Mesenchymal stem cell (in vitro differentiated cells and primary cell): ENCODE measurements at regions not wholly inside any gene's neighbourhood (a gene's known extent, or its start where the extent isn't known, plus 50 kb on each side); places are given as distances from the start of the nearest gene placed in this dataset.

ENCODE experiments used
- DNase-seq: peaks from one replicate; pipeline ENCODE4 v3.0.0-alpha.2; 2013
- H2AFZ ChIP-seq: one replicate; pipeline ENCODE4 v1.6.1; 2013; ENCODE audit warnings: low read depth, mild to moderate bottlenecking, control low read depth, inconsistent platforms, low read length, moderate library complexity
- H2AK5ac ChIP-seq: 2 replicates; pipeline ENCODE4 v1.6.1; 2013; ENCODE audit warnings: low read length, moderate library complexity, mild to moderate bottlenecking, inconsistent platforms; ENCODE audit not compliant: severe bottlenecking
- H2BK120ac ChIP-seq: one replicate; pipeline ENCODE4 v1.6.1; 2013; ENCODE audit warnings: low read depth, mild to moderate bottlenecking, inconsistent platforms, low read length, moderate library complexity
- H2BK12ac ChIP-seq, 2 experiments: one replicate each; pipeline ENCODE4 v1.6.1; 2013; ENCODE audit warnings: inconsistent platforms in 2 of 2, low read length in 2 of 2, mild to moderate bottlenecking in 2 of 2, moderate library complexity in 2 of 2, control low read depth in 1 of 2
- H2BK15ac ChIP-seq: one replicate; pipeline ENCODE4 v1.6.1; 2013; ENCODE audit warnings: mild to moderate bottlenecking, low read depth, inconsistent platforms; ENCODE audit not compliant: poor library complexity, severe bottlenecking
- H2BK5ac ChIP-seq: 2 replicates; pipeline ENCODE4 v1.6.1; 2013; ENCODE audit warnings: low read depth, mild to moderate bottlenecking, low read length, control low read depth, inconsistent platforms; ENCODE audit not compliant: poor library complexity, severe bottlenecking
- H3K14ac ChIP-seq, 2 experiments: one replicate each; pipeline ENCODE4 v1.6.1; 2013; ENCODE audit warnings: inconsistent platforms in 2 of 2, low read length in 2 of 2, control low read depth in 1 of 2, mild to moderate bottlenecking in 1 of 2, moderate library complexity in 1 of 2
- H3K18ac ChIP-seq, 2 experiments: one replicate each; pipeline ENCODE4 v1.6.1; 2013; ENCODE audit warnings: inconsistent platforms in 2 of 2, low read length in 2 of 2, control low read depth in 1 of 2, low read depth in 1 of 2, mild to moderate bottlenecking in 1 of 2
- H3K23ac ChIP-seq, 2 experiments: one replicate each; pipeline ENCODE4 v1.6.1; 2013; ENCODE audit warnings: inconsistent platforms in 2 of 2, low read length in 2 of 2, mild to moderate bottlenecking in 2 of 2, moderate library complexity in 2 of 2, control low read depth in 1 of 2
- H3K27ac ChIP-seq: 2 replicates; pipeline ENCODE4 v1.5.1; 2013; ENCODE audit warnings: mild to moderate bottlenecking, moderate library complexity, low read length, control low read depth, inconsistent platforms; ENCODE audit not compliant: poor library complexity, severe bottlenecking
- H3K27me3 ChIP-seq, 2 experiments: 2 replicates each; pipeline versions ENCODE4 v1.6.1 to v1.7.0; 2013; ENCODE audit warnings: low read length in 2 of 2, mild to moderate bottlenecking in 2 of 2, moderate library complexity in 2 of 2, control low read depth in 1 of 2, inconsistent platforms in 1 of 2; ENCODE audit not compliant: control insufficient read depth in 1 of 2, insufficient read depth in 1 of 2
- H3K36me3 ChIP-seq, 2 experiments: 2 replicates each; pipeline versions ENCODE4 v1.6.1 to v1.7.0; 2013; ENCODE audit warnings: low read length in 2 of 2, control low read depth in 1 of 2, inconsistent platforms in 1 of 2, low read depth in 1 of 2, mild to moderate bottlenecking in 1 of 2; ENCODE audit not compliant: insufficient read depth in 2 of 2, control insufficient read depth in 1 of 2
- H3K4ac ChIP-seq, 2 experiments: one replicate each; pipeline ENCODE4 v1.6.1; 2013; ENCODE audit warnings: inconsistent platforms in 2 of 2, low read length in 2 of 2, mild to moderate bottlenecking in 2 of 2, moderate library complexity in 2 of 2, control low read depth in 1 of 2, low read depth in 1 of 2
- H3K4me1 ChIP-seq: 2 replicates; pipeline ENCODE4 v1.6.1; 2013; ENCODE audit warnings: low read depth, low read length, control low read depth; ENCODE audit not compliant: control insufficient read depth, insufficient read depth
- H3K4me2 ChIP-seq: 2 replicates; pipeline ENCODE4 v1.6.1; 2013; ENCODE audit warnings: low read length, mild to moderate bottlenecking, inconsistent platforms; ENCODE audit not compliant: poor library complexity, severe bottlenecking
- H3K4me3 ChIP-seq, 2 experiments: 2 replicates each; pipeline versions ENCODE4 v1.5.1 to v1.7.0; 2013; ENCODE audit warnings: low read length in 2 of 2, mild to moderate bottlenecking in 2 of 2, control low read depth in 1 of 2, low read depth in 1 of 2; ENCODE audit not compliant: insufficient read depth in 1 of 2
- H3K79me1 ChIP-seq: replicated peaks from 2 replicates; pipeline ENCODE4 v1.6.1; 2013; ENCODE audit warnings: mild to moderate bottlenecking, control low read depth, low read length, inconsistent platforms; ENCODE audit not compliant: poor library complexity, severe bottlenecking
- H3K9ac ChIP-seq: 2 replicates; pipeline ENCODE4 v1.7.0; 2013; ENCODE audit warnings: mild to moderate bottlenecking, low read length, moderate library complexity
- H3K9me3 ChIP-seq: 2 replicates; pipeline ENCODE4 v1.7.0; 2013; ENCODE audit warnings: mild to moderate bottlenecking, low read length; ENCODE audit not compliant: control insufficient read depth
- H4K8ac ChIP-seq: one replicate; pipeline ENCODE4 v1.6.1; 2013; ENCODE audit warnings: inconsistent platforms, mild to moderate bottlenecking, low read length, moderate library complexity
- H4K91ac ChIP-seq: one replicate; pipeline ENCODE4 v1.6.1; 2013; ENCODE audit warnings: mild to moderate bottlenecking, low read length, inconsistent platforms
- WGBS: methylation state at CpG from one replicate; pipeline ENCODE4 v1.1.7; 2013; ENCODE audit warnings: mixed read lengths; 5-methylcytosine and 5-hydroxymethylcytosine counted together

DNA sequence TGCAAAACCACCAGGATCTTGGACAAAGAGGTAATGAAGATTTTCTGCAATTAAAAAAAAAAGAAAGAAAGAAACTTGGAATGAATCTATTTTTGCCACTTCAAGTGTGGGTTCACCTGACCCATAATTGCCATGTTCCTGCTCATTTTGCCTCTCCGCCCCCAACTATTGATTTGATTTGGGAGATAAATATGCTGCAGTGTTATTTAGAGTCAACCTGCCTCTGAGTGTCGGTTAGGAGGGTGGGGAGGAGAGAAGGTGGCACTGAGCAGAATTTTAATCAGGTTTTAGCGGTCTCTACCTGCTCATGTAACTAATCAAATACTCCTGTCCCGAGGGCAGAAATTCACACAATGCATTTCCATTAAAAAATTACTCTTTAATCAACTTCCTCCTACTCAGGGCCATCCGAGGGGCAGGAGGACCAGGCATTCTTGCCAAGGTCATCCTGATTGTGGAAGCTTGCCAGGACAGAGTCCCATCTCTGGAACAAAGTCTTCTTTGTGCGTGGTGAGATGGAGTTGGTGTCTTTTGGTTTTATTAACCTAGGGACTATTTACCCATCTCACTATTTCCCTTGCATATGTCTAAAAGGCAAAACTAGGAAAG is 300.1 kb downstream of the CDH26 start:
- H3K18ac ChIP-seq, result no peak overlapping the region
- no peak overlapping the region for H2BK5ac ChIP-seq
- no peaks in the 10 kb centered on the region for H3K36me3 ChIP-seq
- H3K4me2 ChIP-seq, result no peak overlapping the region
- no peaks in the 10 kb centered on the region for H3K79me1 ChIP-seq
- H2BK15ac ChIP-seq, result no peak overlapping the region
- no peak overlapping the region for H3K9ac ChIP-seq
- 50% methylated on average over 2 of the region's 6 CpGs for WGBS
- H3K4me3 ChIP-seq, result no peak overlapping the region
- no peak overlapping the region for H2AFZ ChIP-seq
- H2BK12ac ChIP-seq, result no peak overlapping the region
- no peak overlapping the region for H3K27ac ChIP-seq
- no peak overlapping the region for H3K4ac ChIP-seq
- DNase-seq, result no peak
- no peak overlapping the region for H2BK120ac ChIP-seq
- no peak overlapping the region for H2AK5ac ChIP-seq
- no peaks in the 10 kb centered on the region for H3K27me3 ChIP-seq
- no peak overlapping the region for H4K91ac ChIP-seq
- no peaks in the 10 kb centered on the region for H3K9me3 ChIP-seq
- no peak overlapping the region for H4K8ac ChIP-seq
- H3K23ac ChIP-seq, result no peak overlapping the region
- no peak overlapping the region for H3K14ac ChIP-seq
- no peaks in the 10 kb centered on the region for H3K4me1 ChIP-seq

- Histone ChIP-seq H4K8ac (no peak overlapping the region), H3K9me3 (no peaks in the 10 kb centered on the region), H2BK12ac (no peak overlapping the region), H3K36me3 (no peaks in the 10 kb centered on the region), H3K9ac (no peak overlapping the region), H2AK5ac (no peak overlapping the region), H2BK5ac (no peak overlapping the region), H2BK15ac (no peak overlapping the region), H2BK120ac (no peak overlapping the region), H3K27me3 (peaks cover 0 to 26% of the 10 kb centered on the region in 2 experiments), H3K27ac (no peak overlapping the region), H3K4me1 (no peaks in the 10 kb centered on the region), H3K18ac (no peak overlapping the region), H3K14ac (no peak overlapping the region), H3K79me1 (no peaks in the 10 kb centered on the region), H3K4ac (no peak overlapping the region), H2AFZ (no peak overlapping the region), H3K23ac (no peak overlapping the region), H4K91ac (no peak overlapping the region), H3K4me2 (no peak overlapping the region), H3K4me3 (no peak overlapping the region)
- no peak for DNase-seq
- 52% methylated on average over 4 of the region's 4 CpGs for WGBS
Observed at GRCh38 chr20:60261333-60261732, 303.1 kb downstream of the CDH26 start.

GRCh38 chr20:60262967-60263603 is 304.9 kb downstream of the CDH26 start:
- H2BK12ac ChIP-seq, result no peak overlapping the region
- no peaks in the 10 kb centered on the region for H3K9me3 ChIP-seq
- no peak overlapping the region for H3K23ac ChIP-seq
- no peaks in the 10 kb centered on the region for H3K79me1 ChIP-seq
- H3K4ac ChIP-seq, result no peak overlapping the region
- no peak overlapping the region for H2BK15ac ChIP-seq
- H2AFZ ChIP-seq, result no peak overlapping the region
- H3K9ac ChIP-seq, result no peak overlapping the region
- no peak overlapping the region for H4K91ac ChIP-seq
- no peak overlapping the region for H3K4me3 ChIP-seq
- no peaks in the 10 kb centered on the region for H3K36me3 ChIP-seq
- no peak overlapping the region for H3K4me2 ChIP-seq
- H2BK5ac ChIP-seq, result no peak overlapping the region
- H4K8ac ChIP-seq, result no peak overlapping the region
- H3K27me3 ChIP-seq, result peaks cover 0 to 35% of the 10 kb centered on the region in 2 experiments
- no peak overlapping the region for H2AK5ac ChIP-seq
- no peak overlapping the region for H2BK120ac ChIP-seq
- H3K4me1 ChIP-seq, result no peaks in the 10 kb centered on the region
- no peak for DNase-seq
- H3K14ac ChIP-seq, result no peak overlapping the region
- H3K27ac ChIP-seq, result no peak overlapping the region
- H3K18ac ChIP-seq, result no peak overlapping the region
- 0% methylated on average over 3 of the region's 4 CpGs for WGBS

- no peak overlapping the region for H2BK12ac ChIP-seq
- no peaks in the 10 kb centered on the region for H3K4me1 ChIP-seq
- H3K36me3 ChIP-seq, result no peaks in the 10 kb centered on the region
- H3K79me1 ChIP-seq, result no peaks in the 10 kb centered on the region
- H3K27ac ChIP-seq, result no peak overlapping the region
- no peak overlapping the region for H4K91ac ChIP-seq
- peaks cover 0 to 42% of the 10 kb centered on the region in 2 experiments for H3K27me3 ChIP-seq
- no peak overlapping the region for H3K9ac ChIP-seq
- no peak overlapping the region for H4K8ac ChIP-seq
- H2BK120ac ChIP-seq, result no peak overlapping the region
- no peak overlapping the region for H2BK5ac ChIP-seq
- no peak overlapping the region for H2AK5ac ChIP-seq
- no peak overlapping the region for H3K4me3 ChIP-seq
- no peak overlapping the region for H3K4ac ChIP-seq
- H3K23ac ChIP-seq, result no peak overlapping the region
- peaks cover 3% of the 10 kb centered on the region for H3K9me3 ChIP-seq
- H2BK15ac ChIP-seq, result no peak overlapping the region
- no peak for DNase-seq
- no peak overlapping the region for H3K4me2 ChIP-seq
- no peak overlapping the region for H3K18ac ChIP-seq
- 68% methylated on average over 13 of the region's 18 CpGs for WGBS
- H2AFZ ChIP-seq, result no peak overlapping the region
- H3K14ac ChIP-seq, result no peak overlapping the region
Observed at GRCh38 chr20:60263725-60264709, 305.8 kb downstream of the CDH26 start.
